GM12873 (cell line): ENCODE measurements at regions not wholly inside any gene's neighbourhood (a gene's known extent, or its start where the extent isn't known, plus 50 kb on each side); places are given as distances from the start of the nearest gene placed in this dataset.

Source experiments
- CTCF ChIP-seq: IDR thresholded peaks from 2 replicates; pipeline ENCODE4 v1.5.1; 2012; ENCODE audit warnings: low read depth, mild to moderate bottlenecking, moderate library complexity, low read length, control low read depth; ENCODE audit not compliant: insufficient read depth; ENCODE audit errors: missing control alignments

DNA sequence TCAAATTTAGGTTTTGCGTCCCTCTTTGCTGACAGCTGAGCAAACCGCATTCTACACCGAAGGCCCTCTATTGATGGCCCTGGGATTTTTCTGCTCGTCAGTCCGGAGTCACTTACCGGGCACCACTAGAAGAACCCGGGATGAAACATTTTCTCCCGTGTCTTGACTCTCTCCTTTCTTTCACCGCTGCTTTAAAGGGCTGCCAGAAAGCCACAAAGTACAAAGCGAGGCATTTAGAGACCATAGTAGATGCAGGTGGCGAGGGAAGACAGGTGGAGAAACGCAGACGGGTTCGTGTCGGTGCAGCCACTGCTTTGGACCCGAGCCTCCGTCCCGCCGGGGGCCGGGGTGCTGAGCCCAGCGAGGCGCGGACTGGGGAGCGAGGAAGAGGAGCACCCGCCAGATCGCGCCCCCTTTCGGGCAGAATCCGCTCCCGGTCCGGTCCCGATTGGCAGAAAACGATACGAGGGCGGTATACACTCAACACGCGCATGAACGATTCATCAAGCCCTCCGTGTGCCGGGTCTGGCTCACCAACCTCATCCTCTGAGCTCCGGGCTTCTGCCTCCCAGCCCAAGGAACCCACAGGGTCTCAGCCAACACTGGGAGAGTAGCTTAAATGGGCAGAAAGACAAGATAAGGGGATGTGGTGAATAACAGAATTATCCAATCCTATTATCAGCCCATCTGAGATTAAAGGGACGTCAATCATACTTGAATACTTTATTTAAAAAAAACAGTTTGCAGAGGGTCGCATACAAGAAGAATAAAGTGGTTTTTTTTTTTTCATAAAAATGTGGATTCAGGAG is 84.9 kb downstream of the TRIM27 start:
- peak; percentile 78 for TF ChIP-seq CTCF

- TF ChIP-seq CTCF = no peak
These were observed 84.2 kb downstream of the TRIM27 start for GRCh38 chr6:28839443-28840120.

DNA sequence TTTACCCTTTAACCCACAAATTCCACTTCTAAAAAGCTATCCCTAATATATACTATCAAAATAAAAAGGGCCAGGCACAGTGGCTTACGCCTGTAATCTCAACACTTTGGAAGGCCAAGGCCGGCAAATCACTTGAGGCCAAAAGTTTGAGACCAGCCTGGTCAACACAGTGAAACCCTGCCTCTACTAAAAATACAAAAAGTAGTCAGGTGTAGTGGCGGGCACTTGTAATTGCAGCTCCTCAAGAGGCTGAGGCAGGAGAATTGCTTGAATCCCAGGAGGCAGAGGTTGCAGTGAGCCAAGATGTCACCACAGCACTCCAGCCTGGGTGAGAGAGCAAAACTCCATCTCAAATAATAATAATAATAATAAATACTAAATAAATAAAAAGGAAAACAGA is 82.5 kb downstream of the TRIM27 start:
- TF ChIP-seq CTCF = peak; percentile 31

DNA sequence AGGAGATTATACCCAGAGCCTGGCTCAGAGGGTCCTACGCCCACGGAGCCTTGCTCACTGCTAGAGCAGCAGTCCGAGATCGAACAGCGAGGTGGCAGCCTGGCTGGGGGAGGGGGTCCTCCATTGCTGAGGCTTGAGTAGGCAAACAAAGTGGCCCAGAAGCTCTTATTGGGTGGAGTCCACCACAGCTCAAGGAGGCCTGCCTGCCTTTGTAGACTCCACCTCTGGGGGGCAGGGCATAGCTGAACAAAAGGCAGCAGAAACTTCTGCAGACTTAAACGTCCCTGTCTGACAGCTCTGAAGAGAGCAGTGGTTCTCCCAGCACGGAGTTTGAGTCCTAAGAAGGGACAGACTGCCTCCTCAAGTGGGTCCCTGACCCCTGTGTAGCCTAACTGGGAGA is 75.0 kb downstream of the TRIM27 start:
- peak; percentile 7 for TF ChIP-seq CTCF
